A549 (cell line): ENCODE measurements at regions not wholly inside any gene's neighbourhood (a gene's known extent, or its start where the extent isn't known, plus 50 kb on each side); places are given as distances from the start of the nearest gene placed in this dataset.

Source experiments
- CTCF ChIP-seq: fragments of >200 bp; sonication (Bioruptor Twin); formaldehyde crosslinking; IDR thresholded peaks from 3 replicates; pipeline ENCODE4 v1.5.1; 2016
- EP300 ChIP-seq, 2 experiments: fragments of >200 bp; sonication (Bioruptor Twin); formaldehyde crosslinking; IDR thresholded peaks; 2 replicates in 1 of 2; 3 replicates in 1 of 2; pipeline ENCODE4 v1.6.1; 2016 to 2017
- FOSB ChIP-seq: fragments of 250-450 bp; sonication (Bioruptor Pico); IDR thresholded peaks from 2 replicates; pipeline ENCODE4 v1.5.0; 2020; ENCODE audit warnings: mild to moderate bottlenecking, moderate library complexity
- FOSL2 ChIP-seq, 2 experiments: fragments of 450-650 bp in 1 of 2; fragments of >200 bp in 1 of 2; sonication (Bioruptor Twin) in 1 of 2; formaldehyde crosslinking; IDR thresholded peaks; 2 replicates each; pipeline versions ENCODE4 v1.5.0 to v1.6.1; 2016 to 2020; ENCODE audit warnings: mild to moderate bottlenecking in 1 of 2, moderate library complexity in 1 of 2
- KDM1A ChIP-seq: fragments of 200-600 bp; sonication (generic); IDR thresholded peaks from 2 replicates; pipeline ENCODE4 v1.6.1; 2016; ENCODE audit warnings: low read depth, mild to moderate bottlenecking
- MAFK ChIP-seq: fragments of 450-650 bp; IDR thresholded peaks from 2 replicates; pipeline ENCODE4 v1.6.1; 2014; ENCODE audit not compliant: partially characterized antibody
- NFE2L2 ChIP-seq: fragments of 150-350 bp; conservative IDR thresholded peaks from 2 replicates; pipeline ENCODE4 v1.6.1; 2014; ENCODE audit warnings: low read length
- PHF8 ChIP-seq: fragments of 200-600 bp; sonication (generic); IDR thresholded peaks from 2 replicates; pipeline ENCODE4 v1.6.1; 2016; ENCODE audit warnings: low read depth, mild to moderate bottlenecking, antibody characterized with exemption, moderate library complexity, borderline replicate concordance
- POLR2A ChIP-seq: IDR thresholded peaks from 2 replicates; pipeline ENCODE4 v1.6.1; 2012; ENCODE audit warnings: mild to moderate bottlenecking, low read length
- RNF2 ChIP-seq: fragments of 200-600 bp; sonication (generic); IDR thresholded peaks from 2 replicates; pipeline ENCODE4 v1.6.1; 2016; ENCODE audit warnings: low read depth, mild to moderate bottlenecking, antibody characterized with exemption, moderate library complexity, borderline replicate concordance
- SREBF2 ChIP-seq: fragments of 450-650 bp; IDR thresholded peaks from 2 replicates; pipeline ENCODE4 v1.6.1; 2014; ENCODE audit warnings: mild to moderate bottlenecking, moderate library complexity
- TF ChIP-seq, protein P1 (sequence below): fragments of 450-650 bp; IDR thresholded peaks from 2 replicates; pipeline ENCODE4 v1.6.1; 2014; ENCODE audit warnings: antibody characterized with exemption

DNA sequence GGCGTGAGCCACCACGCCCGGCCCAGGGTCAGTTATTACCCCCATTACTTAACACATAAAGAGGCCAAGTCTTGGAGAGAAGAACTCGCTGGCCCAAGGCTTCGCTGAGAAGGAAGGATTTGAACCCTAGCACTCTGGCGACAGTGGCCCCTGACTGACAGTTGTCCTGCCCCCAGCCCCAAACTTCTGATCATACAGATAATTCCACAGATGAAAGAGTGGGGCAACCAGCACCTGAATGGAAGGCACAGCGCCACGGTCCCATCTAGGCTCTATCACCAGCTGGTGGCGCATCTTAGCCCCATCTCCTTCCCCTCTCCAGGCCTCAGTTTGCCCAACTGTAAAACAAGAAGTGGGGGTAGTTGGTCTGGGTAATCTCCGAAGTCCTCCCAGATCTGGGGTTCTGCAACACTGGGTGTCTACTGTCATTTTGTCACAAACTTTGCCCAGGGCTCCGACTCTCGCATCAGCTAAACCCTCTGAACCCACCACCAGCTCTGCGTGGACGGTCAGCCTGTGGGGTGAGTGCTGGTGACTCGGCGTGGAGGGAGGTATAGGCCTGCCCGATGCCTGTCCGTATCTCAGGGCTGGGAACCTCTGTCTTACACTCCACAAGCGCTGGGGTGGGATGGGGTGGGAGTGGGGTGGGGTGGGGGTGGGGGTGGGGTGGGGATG lies 209.3 kb downstream of the C9orf50 start:
- TF ChIP-seq NFE2L2 (no peak), CTCF (no peak), POLR2A (no peak), FOSB (no peak), EP300 (IDR thresholded peaks at IDR 0.05) (no peak), KDM1A (no peak), MAFK (no peak), SREBF2 (no peak), RNF2 (no peak), PHF8 (no peak), FOSL2 (IDR thresholded peaks at IDR 0.05) (no peak), FOSL2 (CRISPR knock-in tag; IDR thresholded peaks at IDR 0.05) (no peak)
- TF ChIP-seq, protein P1, sequence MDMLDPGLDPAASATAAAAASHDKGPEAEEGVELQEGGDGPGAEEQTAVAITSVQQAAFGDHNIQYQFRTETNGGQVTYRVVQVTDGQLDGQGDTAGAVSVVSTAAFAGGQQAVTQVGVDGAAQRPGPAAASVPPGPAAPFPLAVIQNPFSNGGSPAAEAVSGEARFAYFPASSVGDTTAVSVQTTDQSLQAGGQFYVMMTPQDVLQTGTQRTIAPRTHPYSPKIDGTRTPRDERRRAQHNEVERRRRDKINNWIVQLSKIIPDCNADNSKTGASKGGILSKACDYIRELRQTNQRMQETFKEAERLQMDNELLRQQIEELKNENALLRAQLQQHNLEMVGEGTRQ = no peak
